ENCODE measurements at regions not wholly inside any gene's neighbourhood (a gene's known extent, or its start where the extent isn't known, plus 50 kb on each side); places are given as distances from the start of the nearest gene placed in this dataset.
"Not testable (repeated sequence)": the region's sequence is repeated elsewhere in the genome, so short reads cannot be mapped to it uniquely, and the experiment has no call there.

- Histone ChIP-seq H3K36me3 (ENCODE audit: control insufficient read depth in 2 of 2, insufficient read depth in 1 of 2, low read length in 2 of 2) (no peaks in the 10 kb centered on the region), H3K4me3 (ENCODE audit: low read depth, low read length) (no peak overlapping the region), H3K4me1 (ENCODE audit: control insufficient read depth, insufficient read depth, low read length) (no peaks in the 10 kb centered on the region), H3K27ac (ENCODE audit: extremely low read depth, low read depth, low read length) (no peak overlapping the region), H3K9me3 (ENCODE audit: control insufficient read depth, insufficient read depth, low read depth, low read length) (no peaks in the 10 kb centered on the region)
- TF ChIP-seq ZNF223 (tag by site-specific recombination; IDR thresholded peaks at IDR 0.05), result no peak
- no peak for TF ChIP-seq ZNF747 (tag by site-specific recombination; IDR thresholded peaks at IDR 0.05)
- no peak for TF ChIP-seq ZNF292 (tag by site-specific recombination; IDR thresholded peaks at IDR 0.05; ENCODE audit: borderline replicate concordance, low read depth)
- TF ChIP-seq KLF1 (tag by site-specific recombination; IDR thresholded peaks at IDR 0.05), result no peak
- TF ChIP-seq ZEB2 (tag by site-specific recombination; IDR thresholded peaks at IDR 0.05), result no peak
- no peak for TF ChIP-seq ZNF350 (tag by site-specific recombination; IDR thresholded peaks at IDR 0.05)
- POLR2A ChIA-PET, result no interaction called here
- CTCF ChIA-PET, result interaction anchor here (0.6 kb wide), 1 partner anchor 40 kb away, joined by 4 read pairs; no protein-coding TSS in a partner anchor
These were observed 191.2 kb downstream of the C1orf94 start for GRCh38 chr1:34367954-34368353.

- no peaks in the 10 kb centered on the region for H3K9me3 ChIP-seq (ENCODE audit: control insufficient read depth, insufficient read depth, low read depth, low read length)
- H3K4me1 ChIP-seq (ENCODE audit: control insufficient read depth, insufficient read depth, low read length), result peaks cover 3% of the 10 kb centered on the region
- TF ChIP-seq SP7 (tag by site-specific recombination; IDR thresholded peaks at IDR 0.05) (no peak), ZNF785 (tag by site-specific recombination; IDR thresholded peaks at IDR 0.05) (no peak)
- no peak overlapping the region for H3K27ac ChIP-seq (ENCODE audit: extremely low read depth, low read depth, low read length)
- H3K4me3 ChIP-seq (ENCODE audit: low read depth, low read length), result no peak overlapping the region
- ChIA-PET POLR2A (no interaction called here), CTCF (no interaction called here)
- no peaks in the 10 kb centered on the region for H3K36me3 ChIP-seq (ENCODE audit: control insufficient read depth in 2 of 2, insufficient read depth in 1 of 2, low read length in 2 of 2)
These were observed 193.2 kb downstream of the C1orf94 start for GRCh38 chr1:34369701-34370455.

- H3K9me3 ChIP-seq (ENCODE audit: control insufficient read depth, insufficient read depth, low read depth, low read length), result no peaks in the 10 kb centered on the region
- H3K36me3 ChIP-seq (ENCODE audit: control insufficient read depth in 2 of 2, insufficient read depth in 1 of 2, low read length in 2 of 2), result no peaks in the 10 kb centered on the region
- no peak for TF ChIP-seq ZNF621 (tag by site-specific recombination; IDR thresholded peaks at IDR 0.05)
- no peak for TF ChIP-seq ZNF560 (tag by site-specific recombination; IDR thresholded peaks at IDR 0.05; ENCODE audit: borderline replicate concordance)
- TF ChIP-seq ZNF530 (tag by site-specific recombination; IDR thresholded peaks at IDR 0.05; ENCODE audit: low read depth), result no peak
- no peak for TF ChIP-seq ZNF184 (tag by site-specific recombination; IDR thresholded peaks at IDR 0.05)
- TF ChIP-seq ZNF580 (tag by site-specific recombination; IDR thresholded peaks at IDR 0.05), result no peak
- H3K4me3 ChIP-seq (ENCODE audit: low read depth, low read length), result no peak overlapping the region
- ChIA-PET CTCF (no interaction called here), POLR2A (no interaction called here)
- peaks cover 3% of the 10 kb centered on the region for H3K4me1 ChIP-seq (ENCODE audit: control insufficient read depth, insufficient read depth, low read length)
- no peak overlapping the region for H3K27ac ChIP-seq (ENCODE audit: extremely low read depth, low read depth, low read length)
These were observed 194.0 kb downstream of the C1orf94 start for GRCh38 chr1:34370748-34371147.

GRCh38 chr1:34371179-34371578 is 194.5 kb downstream of the C1orf94 start:
- not testable (repeated sequence) for H3K4me1 ChIP-seq (ENCODE audit: control insufficient read depth, insufficient read depth, low read length)

GRCh38 chr1:34371829-34372532 is 195.3 kb downstream of the C1orf94 start:
- CTCF ChIA-PET, result interaction anchor here (0.6 to 1.0 kb wide), 4 partner anchors 36 to 179 kb away, joined by 3 to 5 read pairs (median 4); no protein-coding TSS in a partner anchor
- no peak overlapping the region for H3K27ac ChIP-seq (ENCODE audit: extremely low read depth, low read depth, low read length)
- no peak overlapping the region for H3K4me3 ChIP-seq (ENCODE audit: low read depth, low read length)
- H3K4me1 ChIP-seq (ENCODE audit: control insufficient read depth, insufficient read depth, low read length), result peaks cover 9% of the 10 kb centered on the region
- H3K36me3 ChIP-seq (ENCODE audit: control insufficient read depth in 2 of 2, insufficient read depth in 1 of 2, low read length in 2 of 2), result no peaks in the 10 kb centered on the region
- no peaks in the 10 kb centered on the region for H3K9me3 ChIP-seq (ENCODE audit: control insufficient read depth, insufficient read depth, low read depth, low read length)
- TF ChIP-seq ZNF776 (tag by site-specific recombination; IDR thresholded peaks at IDR 0.05; ENCODE audit: borderline replicate concordance), result no peak
- TF ChIP-seq ELK4 (IDR thresholded peaks at IDR 0.05; ENCODE audit: borderline replicate concordance, low read depth, low read length), result no peak
- TF ChIP-seq ZBTB20 (tag by site-specific recombination; IDR thresholded peaks at IDR 0.05), result no peak
- TF ChIP-seq ZNF560 (tag by site-specific recombination; IDR thresholded peaks at IDR 0.05; ENCODE audit: borderline replicate concordance), result no peak
- TF ChIP-seq ZNF184 (tag by site-specific recombination; IDR thresholded peaks at IDR 0.05), result no peak
- TF ChIP-seq TCF7L2 (IDR thresholded peaks at IDR 0.05; ENCODE audit: borderline replicate concordance, low read depth, low read length), result no peak
- TF ChIP-seq MZF1 (tag by site-specific recombination; IDR thresholded peaks at IDR 0.05; ENCODE audit: borderline replicate concordance), result no peak
- no peak for TF ChIP-seq ZEB2 (tag by site-specific recombination; IDR thresholded peaks at IDR 0.05)
- no peak for TF ChIP-seq ZNF132 (tag by site-specific recombination; IDR thresholded peaks at IDR 0.05; ENCODE audit: borderline replicate concordance)
- TF ChIP-seq ZNF621 (tag by site-specific recombination; IDR thresholded peaks at IDR 0.05), result no peak
- no peak for TF ChIP-seq ZNF521 (tag by site-specific recombination; IDR thresholded peaks at IDR 0.05)
- POLR2A ChIA-PET, result no interaction called here

More at GRCh38 chr1:34371179-34371578, 194.5 kb downstream of the C1orf94 start:
- POLR2A ChIA-PET; H3K27ac ChIP-seq (ENCODE audit: extremely low read depth, low read depth, low read length); H3K9me3 ChIP-seq (ENCODE audit: control insufficient read depth, insufficient read depth, low read depth, low read length); H3K36me3 ChIP-seq (ENCODE audit: control insufficient read depth in 2 of 2, insufficient read depth in 1 of 2, low read length in 2 of 2); H3K4me3 ChIP-seq (ENCODE audit: low read depth, low read length): not testable (repeated sequence)
- CTCF ChIA-PET, result interaction anchor here (0.7 to 1.0 kb wide), 2 partner anchors 45 to 100 kb away, joined by 4 to 5 read pairs; no protein-coding TSS in a partner anchor
